Testis (tissue), 2 donors: ENCODE measurements at regions not wholly inside any gene's neighbourhood (a gene's known extent, or its start where the extent isn't known, plus 50 kb on each side); places are given as distances from the start of the nearest gene placed in this dataset.

Source experiments
- CTCF ChIP-seq, 3 experiments: fragments of 450-650 bp in 2 of 3; fragments of 200-600 bp in 1 of 3; sonication (generic) in 1 of 3; IDR thresholded peaks; one replicate each; pipeline ENCODE4 v1.5.1; 2016 to 2019; ENCODE audit warnings: antibody characterized with exemption in 3 of 3, mild to moderate bottlenecking in 2 of 3, moderate library complexity in 1 of 3
- POLR2A ChIP-seq: fragments of 450-650 bp; IDR thresholded peaks from one replicate; pipeline ENCODE4 v1.6.1; 2017; ENCODE audit warnings: antibody characterized with exemption, mild to moderate bottlenecking, moderate library complexity

- TF ChIP-seq CTCF (IDR thresholded peaks at IDR 0.05): no peak
- TF ChIP-seq POLR2A: no peak
Measured at GRCh38 chr5:118616281-118616680, 372.1 kb downstream of the DTWD2 start.
